OCI-LY7 (cell line): ENCODE measurements at regions not wholly inside any gene's neighbourhood (a gene's known extent, or its start where the extent isn't known, plus 50 kb on each side); places are given as distances from the start of the nearest gene placed in this dataset.

Source experiments
- BruUV-seq: library from RNA; stranded (reverse); fragments of 400-500 nt; replicated peaks from 2 replicates; lab custom pipeline; 2021; lab: Mats Ljungman, UMichigan
- CTCF ChIA-PET: fragments of 300-600 bp; sonication (Branson Sonifier 250); formaldehyde crosslinking; loops from one replicate; lab custom pipeline; 2022; ENCODE audit warnings: antibody characterized with exemption; ENCODE audit not compliant: unreplicated experiment; lab: Charles Lee
- POLR2A ChIA-PET: fragments of 300-600 bp; sonication (Branson Sonifier 250); formaldehyde crosslinking; loops from one replicate; lab custom pipeline; 2022; ENCODE audit warnings: antibody characterized with exemption; lab: Charles Lee
- DNase-seq: peaks from one replicate; pipeline ENCODE4 v3.0.0-alpha.2; 2015; ENCODE audit warnings: low spot score
- H2AFZ ChIP-seq: fragments of 200-600 bp; sonication (generic), shearing (Covaris generic); 2 replicates; pipeline ENCODE4 v1.6.1; 2014; ENCODE audit warnings: mild to moderate bottlenecking, antibody characterized with exemption, low read length, moderate library complexity
- H3K27ac ChIP-seq: fragments of 200-600 bp; sonication (generic); 2 replicates; pipeline ENCODE4 v1.5.1; 2014; ENCODE audit warnings: mixed run types, low read depth, mild to moderate bottlenecking, moderate library complexity, low read length, inconsistent platforms; ENCODE audit not compliant: poor library complexity, severe bottlenecking
- H3K36me3 ChIP-seq: fragments of 200-600 bp; sonication (generic); 2 replicates; pipeline ENCODE4 v1.6.1; 2014; ENCODE audit warnings: mild to moderate bottlenecking, antibody characterized with exemption, low read length, moderate library complexity, mixed read lengths; ENCODE audit not compliant: insufficient read depth
- H3K4me1 ChIP-seq: fragments of 200-600 bp; sonication (generic); 2 replicates; pipeline ENCODE4 v1.5.1; 2014; ENCODE audit warnings: mild to moderate bottlenecking, low read length; ENCODE audit not compliant: insufficient read depth, poor library complexity, severe bottlenecking
- H3K4me2 ChIP-seq: fragments of 200-600 bp; sonication (generic); 2 replicates; pipeline ENCODE4 v1.6.1; 2014; ENCODE audit warnings: mild to moderate bottlenecking, low read length
- H3K4me3 ChIP-seq: fragments of 200-600 bp; sonication (generic); 2 replicates; pipeline ENCODE4 v1.5.1; 2014; ENCODE audit warnings: mild to moderate bottlenecking, low read depth, low read length; ENCODE audit not compliant: poor library complexity, severe bottlenecking
- H3K79me2 ChIP-seq: fragments of 200-600 bp; sonication (generic); 2 replicates; pipeline ENCODE4 v1.6.1; 2016; ENCODE audit warnings: low read depth, mild to moderate bottlenecking, low read length, moderate library complexity, mixed read lengths; ENCODE audit not compliant: insufficient read depth
- H3K9me2 ChIP-seq: fragments of 200-600 bp; sonication (generic); 2 replicates; pipeline ENCODE4 v1.6.1; 2016; ENCODE audit warnings: mild to moderate bottlenecking, low read length, mixed read lengths; ENCODE audit not compliant: insufficient read depth
- H3K9me3 ChIP-seq: fragments of 200-600 bp; sonication (generic); 2 replicates; pipeline ENCODE4 v1.6.1; 2014; ENCODE audit warnings: mild to moderate bottlenecking, mixed run types, low read length, mixed read lengths
- H4K20me1 ChIP-seq: fragments of 200-600 bp; sonication (generic); 2 replicates; pipeline ENCODE4 v1.6.1; 2014; ENCODE audit warnings: mild to moderate bottlenecking, antibody characterized with exemption, low read length, moderate library complexity, mixed read lengths; ENCODE audit not compliant: insufficient read depth
- EZH2phosphoT487 ChIP-seq: fragments of 200-600 bp; sonication (generic); IDR thresholded peaks from 2 replicates; pipeline ENCODE4 v1.6.1; 2018; ENCODE audit warnings: low read depth, borderline replicate concordance, mild to moderate bottlenecking, mixed run types, antibody characterized with exemption, low read length, moderate library complexity, mixed read lengths
- intact Hi-C: fragments of 100-400 bp; cut with micrococcal nuclease; formaldehyde crosslinking; loops from one replicate; pipeline ENCODE4 v1.10.0; 2022; ENCODE audit not compliant: unreplicated experiment
- TF ChIP-seq, protein P1 (sequence below): fragments of 200-600 bp; sonication (generic); conservative IDR thresholded peaks from 2 replicates; pipeline ENCODE4 v1.5.1; 2014; ENCODE audit warnings: mild to moderate bottlenecking, antibody characterized with exemption, low read length, moderate library complexity, mixed read lengths

- TF ChIP-seq, protein P1, sequence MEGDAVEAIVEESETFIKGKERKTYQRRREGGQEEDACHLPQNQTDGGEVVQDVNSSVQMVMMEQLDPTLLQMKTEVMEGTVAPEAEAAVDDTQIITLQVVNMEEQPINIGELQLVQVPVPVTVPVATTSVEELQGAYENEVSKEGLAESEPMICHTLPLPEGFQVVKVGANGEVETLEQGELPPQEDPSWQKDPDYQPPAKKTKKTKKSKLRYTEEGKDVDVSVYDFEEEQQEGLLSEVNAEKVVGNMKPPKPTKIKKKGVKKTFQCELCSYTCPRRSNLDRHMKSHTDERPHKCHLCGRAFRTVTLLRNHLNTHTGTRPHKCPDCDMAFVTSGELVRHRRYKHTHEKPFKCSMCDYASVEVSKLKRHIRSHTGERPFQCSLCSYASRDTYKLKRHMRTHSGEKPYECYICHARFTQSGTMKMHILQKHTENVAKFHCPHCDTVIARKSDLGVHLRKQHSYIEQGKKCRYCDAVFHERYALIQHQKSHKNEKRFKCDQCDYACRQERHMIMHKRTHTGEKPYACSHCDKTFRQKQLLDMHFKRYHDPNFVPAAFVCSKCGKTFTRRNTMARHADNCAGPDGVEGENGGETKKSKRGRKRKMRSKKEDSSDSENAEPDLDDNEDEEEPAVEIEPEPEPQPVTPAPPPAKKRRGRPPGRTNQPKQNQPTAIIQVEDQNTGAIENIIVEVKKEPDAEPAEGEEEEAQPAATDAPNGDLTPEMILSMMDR = no peak
- TF ChIP-seq EZH2phosphoT487 = no peak
- Histone ChIP-seq H2AFZ (no peak overlapping the region), H3K4me1 (no peaks in the 10 kb centered on the region), H3K36me3 (no peaks in the 10 kb centered on the region), H3K79me2 (no peaks in the 10 kb centered on the region), H3K4me2 (no peak overlapping the region), H4K20me1 (no peaks in the 10 kb centered on the region), H3K9me2 (no peaks in the 10 kb centered on the region), H3K4me3 (no peak overlapping the region), H3K27ac (no peak overlapping the region), H3K9me3 (no peaks in the 10 kb centered on the region)
- POLR2A ChIA-PET = no interaction called here
- no TSS peak for BruUV-seq
- intact Hi-C loops = no loop called here
- no peak for DNase-seq
- CTCF ChIA-PET = no interaction called here
These were observed 259.1 kb downstream of the CLIC5 start for GRCh38 chr6:45756606-45757005.

DNA sequence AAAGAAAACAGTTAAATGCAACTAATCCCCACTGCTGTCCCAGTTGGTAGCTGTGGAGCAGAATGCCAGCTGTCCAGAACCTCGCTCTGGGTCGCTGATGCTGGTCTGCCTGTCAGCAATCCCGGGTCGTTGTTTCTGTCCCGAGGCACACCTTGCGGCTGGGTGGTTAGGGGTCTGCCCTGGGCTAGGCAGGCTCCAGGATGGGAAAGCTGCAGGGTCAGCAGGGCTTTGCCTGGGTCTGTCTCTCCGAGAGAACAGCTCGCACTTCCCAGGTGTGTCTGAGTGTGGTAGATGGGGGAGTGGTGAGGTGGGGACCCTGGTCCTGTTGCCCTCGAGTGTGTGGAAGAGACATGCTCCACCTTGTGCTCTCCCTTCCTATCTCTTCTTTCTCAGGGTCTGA lies 261.2 kb downstream of the CLIC5 start:
- Histone ChIP-seq H3K9me3 (no peaks in the 10 kb centered on the region), H3K36me3 (no peaks in the 10 kb centered on the region), H3K79me2 (no peaks in the 10 kb centered on the region), H3K4me1 (no peaks in the 10 kb centered on the region), H3K9me2 (no peaks in the 10 kb centered on the region), H3K27ac (no peak overlapping the region), H3K4me3 (no peak overlapping the region), H3K4me2 (no peak overlapping the region), H2AFZ (no peak overlapping the region), H4K20me1 (no peaks in the 10 kb centered on the region)
- intact Hi-C loops = no loop called here
- no TSS peak for BruUV-seq
- DNase-seq = no peak
- TF ChIP-seq EZH2phosphoT487 = no peak
- CTCF ChIA-PET = no interaction called here
- POLR2A ChIA-PET = no interaction called here

GRCh38 chr6:45746046-45746445 lies 269.6 kb downstream of the CLIC5 start:
- H3K36me3 ChIP-seq = no peaks in the 10 kb centered on the region
- H2AFZ ChIP-seq = no peak overlapping the region
- no peaks in the 10 kb centered on the region for H3K79me2 ChIP-seq
- no TSS peak for BruUV-seq
- ChIA-PET CTCF (no interaction called here), POLR2A (no interaction called here)
- H3K27ac ChIP-seq = no peak overlapping the region
- H4K20me1 ChIP-seq = no peaks in the 10 kb centered on the region
- DNase-seq = no peak
- H3K4me2 ChIP-seq = no peak overlapping the region
- no peaks in the 10 kb centered on the region for H3K9me2 ChIP-seq
- H3K4me3 ChIP-seq = no peak overlapping the region
- intact Hi-C loops = no loop called here
- no peaks in the 10 kb centered on the region for H3K9me3 ChIP-seq
- peaks cover 8% of the 10 kb centered on the region for H3K4me1 ChIP-seq
- TF ChIP-seq, protein P1 = no peak
- TF ChIP-seq EZH2phosphoT487 = no peak
